H4 (cell line): ENCODE measurements at regions not wholly inside any gene's neighbourhood (a gene's known extent, or its start where the extent isn't known, plus 50 kb on each side); places are given as distances from the start of the nearest gene placed in this dataset.
A peak's percentile ranks its signal among the peaks of the same experiment; 100 is the strongest.

Experiments
- DNase-seq: peaks from one replicate; pipeline ENCODE4 v3.0.0-alpha.2; 2015; ENCODE audit warnings: low spot score

DNA sequence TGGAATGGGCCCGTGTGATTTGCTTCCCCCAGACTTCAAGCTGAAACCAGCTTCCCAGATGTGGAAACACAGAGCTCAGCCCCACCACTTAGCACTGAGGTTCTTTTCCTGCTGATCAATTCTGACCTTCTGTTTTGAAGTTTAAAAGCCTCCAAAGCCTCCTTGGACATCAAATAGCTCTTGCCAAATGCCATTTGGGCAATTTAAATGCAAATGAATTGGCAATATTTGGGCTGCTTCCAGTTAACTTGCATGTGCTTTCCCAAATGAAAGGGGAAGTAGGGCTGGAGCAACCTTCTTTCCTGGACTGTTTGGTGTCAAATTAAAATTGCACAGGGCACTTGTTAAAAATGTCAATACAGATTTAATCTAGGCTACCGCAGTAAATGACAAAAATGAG is 710.5 kb downstream of the TLR4 start:
- DNase-seq = no peak

DNA sequence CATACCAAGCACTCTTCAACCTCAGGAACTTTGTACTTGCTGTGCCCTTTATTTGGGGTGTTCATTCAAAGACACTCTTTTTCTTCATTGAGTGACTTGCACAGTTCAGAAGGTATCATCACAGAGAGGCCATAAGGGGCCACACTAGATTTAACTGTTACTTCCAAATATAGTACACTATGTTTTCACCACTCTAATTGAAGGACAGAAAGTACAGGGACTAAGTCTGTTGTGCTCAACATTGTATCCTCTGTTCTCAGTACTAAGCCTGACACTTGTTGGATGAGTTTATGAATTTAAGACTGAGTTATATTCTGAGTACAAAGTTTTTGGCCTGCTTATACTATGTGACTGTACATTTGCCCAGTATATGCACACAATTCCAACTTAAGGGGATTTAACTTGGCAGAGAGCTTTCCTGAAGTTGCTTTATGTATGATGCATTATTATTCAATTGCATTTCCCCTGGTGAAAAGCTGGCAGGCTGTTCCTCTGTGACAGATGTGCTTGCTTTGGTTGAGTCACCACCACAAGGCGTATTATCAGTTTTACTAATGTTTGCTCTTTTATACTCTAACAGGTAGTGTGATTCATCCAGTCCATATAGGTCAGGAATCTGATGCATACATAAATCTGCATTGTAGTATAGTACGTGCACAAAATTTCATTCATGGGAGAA is 714.8 kb downstream of the TLR4 start:
- DNase-seq = peak; percentile 3

DNA sequence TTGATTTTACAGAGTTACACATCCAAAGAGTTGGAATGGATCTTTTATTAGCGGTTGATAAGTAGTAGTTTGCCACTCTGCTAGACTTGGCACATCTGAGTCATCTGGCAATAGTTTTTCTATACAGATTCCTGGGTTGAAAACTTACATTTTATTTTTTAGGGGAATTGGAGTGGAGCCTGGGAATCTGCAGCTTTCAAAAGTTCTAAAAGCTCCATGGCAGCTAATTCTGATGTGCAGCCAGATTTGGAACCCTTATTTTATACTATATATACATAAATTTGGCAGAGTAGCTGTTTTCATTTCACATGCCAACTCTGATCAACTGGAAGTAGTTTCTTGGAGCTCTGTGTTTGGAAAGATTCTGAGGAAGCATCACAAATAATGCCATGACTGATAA is 715.5 kb downstream of the TLR4 start:
- DNase-seq = no peak

- no peak for DNase-seq
Observed at GRCh38 chr9:118422508-118422907, 718.3 kb downstream of the TLR4 start.

GRCh38 chr9:118423021-118423420 is 718.8 kb downstream of the TLR4 start:
- DNase-seq = no peak

DNA sequence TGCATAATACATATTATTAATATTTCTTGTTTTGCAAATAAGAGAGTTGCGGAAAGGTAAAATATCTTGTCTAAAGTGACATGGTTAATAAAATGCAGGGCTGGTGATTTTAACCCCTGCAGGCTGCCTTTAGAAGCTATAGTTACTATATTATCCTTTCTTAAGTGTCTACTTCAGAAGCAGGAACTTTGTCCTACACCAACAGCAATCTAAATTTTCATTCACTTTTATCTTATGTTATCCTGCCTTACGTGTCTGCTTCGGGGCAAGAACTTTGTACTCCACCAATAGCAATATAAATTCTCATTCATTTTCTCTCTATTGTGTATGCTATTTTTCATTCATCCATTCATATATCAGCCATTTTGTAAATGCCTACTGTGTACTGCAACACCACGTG is 719.5 kb downstream of the TLR4 start:
- DNase-seq = no peak

DNA sequence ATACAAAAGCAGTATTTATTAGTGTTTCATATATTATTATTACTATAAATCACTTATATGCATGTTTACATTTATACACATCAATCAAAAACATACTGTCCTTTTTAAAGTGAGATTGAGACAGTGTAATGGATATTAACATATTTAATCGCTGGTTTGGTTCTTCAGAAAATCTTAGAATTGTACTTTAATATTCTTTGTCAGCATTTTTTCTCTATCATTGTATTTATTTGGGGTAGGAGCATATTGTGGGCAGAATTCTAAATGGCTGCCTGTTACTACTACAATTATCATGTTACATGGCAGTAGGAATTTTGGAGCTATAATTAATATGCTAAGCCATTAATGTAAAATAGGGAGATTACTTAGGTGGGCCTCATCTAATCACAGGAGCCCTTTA is 722.6 kb downstream of the TLR4 start:
- DNase-seq = no peak

- DNase-seq = no peak
Observed at GRCh38 chr9:118438810-118439209, 734.6 kb downstream of the TLR4 start.

- DNase-seq = no peak
Observed at GRCh38 chr9:118439441-118439840, 735.2 kb downstream of the TLR4 start.

GRCh38 chr9:118444403-118444802 is 740.2 kb downstream of the TLR4 start:
- no peak for DNase-seq

DNA sequence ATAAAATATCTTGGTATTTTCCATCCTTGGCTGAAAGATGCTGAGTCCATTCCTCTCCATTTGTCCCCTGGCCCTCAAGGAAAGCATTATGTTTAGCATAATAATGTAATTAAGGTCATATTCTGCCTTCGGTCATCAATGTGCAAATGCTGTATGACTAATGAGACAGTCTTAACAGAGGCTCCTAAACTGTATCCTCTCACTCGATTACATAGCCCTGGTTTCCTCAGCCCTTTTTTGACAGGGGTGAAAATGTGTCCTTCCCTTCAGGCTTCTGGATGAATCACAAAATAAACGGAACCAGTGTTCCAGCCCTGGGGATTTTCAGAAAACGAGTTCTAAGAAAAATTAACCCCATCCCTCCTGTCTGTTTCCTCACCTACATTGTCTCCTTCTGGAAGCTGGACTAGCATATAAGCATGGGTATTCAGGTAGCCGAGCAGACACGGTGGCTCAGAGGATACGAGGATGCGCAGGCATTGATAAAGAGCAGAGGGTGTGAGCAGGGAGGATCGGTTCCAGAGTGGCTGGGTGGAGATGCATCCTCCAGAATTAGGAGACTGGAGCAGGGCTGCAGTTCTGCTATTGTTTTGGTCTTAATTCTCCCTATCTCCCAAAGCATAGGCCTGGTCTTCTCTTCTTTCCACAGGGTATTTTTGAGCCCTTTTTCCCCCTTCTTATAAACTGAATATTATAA is 742.9 kb downstream of the TLR4 start:
- no peak for DNase-seq

GRCh38 chr9:118449554-118449953 is 745.4 kb downstream of the TLR4 start:
- DNase-seq = no peak

- DNase-seq = no peak
Observed at GRCh38 chr9:118455259-118455658, 751.1 kb downstream of the TLR4 start.

DNA sequence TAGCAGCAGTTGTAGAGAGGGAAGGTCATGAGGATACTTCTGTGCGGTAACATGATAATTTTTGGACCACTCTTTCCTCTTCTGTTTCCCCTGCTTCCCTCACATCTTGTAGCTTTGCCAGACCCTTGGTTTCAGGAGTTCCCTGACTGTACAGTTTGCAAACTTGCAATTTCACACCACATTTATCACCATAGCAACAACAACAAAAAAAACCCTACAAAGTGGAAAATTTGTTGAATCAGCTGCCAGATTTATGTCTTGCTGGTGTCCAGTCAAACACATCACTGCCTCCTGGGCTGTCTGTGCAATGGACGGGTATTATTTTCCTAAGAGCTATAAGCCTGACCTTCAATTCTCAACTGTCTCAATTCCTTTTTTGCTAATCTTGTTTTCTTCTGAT is 751.6 kb downstream of the TLR4 start:
- no peak for DNase-seq

DNA sequence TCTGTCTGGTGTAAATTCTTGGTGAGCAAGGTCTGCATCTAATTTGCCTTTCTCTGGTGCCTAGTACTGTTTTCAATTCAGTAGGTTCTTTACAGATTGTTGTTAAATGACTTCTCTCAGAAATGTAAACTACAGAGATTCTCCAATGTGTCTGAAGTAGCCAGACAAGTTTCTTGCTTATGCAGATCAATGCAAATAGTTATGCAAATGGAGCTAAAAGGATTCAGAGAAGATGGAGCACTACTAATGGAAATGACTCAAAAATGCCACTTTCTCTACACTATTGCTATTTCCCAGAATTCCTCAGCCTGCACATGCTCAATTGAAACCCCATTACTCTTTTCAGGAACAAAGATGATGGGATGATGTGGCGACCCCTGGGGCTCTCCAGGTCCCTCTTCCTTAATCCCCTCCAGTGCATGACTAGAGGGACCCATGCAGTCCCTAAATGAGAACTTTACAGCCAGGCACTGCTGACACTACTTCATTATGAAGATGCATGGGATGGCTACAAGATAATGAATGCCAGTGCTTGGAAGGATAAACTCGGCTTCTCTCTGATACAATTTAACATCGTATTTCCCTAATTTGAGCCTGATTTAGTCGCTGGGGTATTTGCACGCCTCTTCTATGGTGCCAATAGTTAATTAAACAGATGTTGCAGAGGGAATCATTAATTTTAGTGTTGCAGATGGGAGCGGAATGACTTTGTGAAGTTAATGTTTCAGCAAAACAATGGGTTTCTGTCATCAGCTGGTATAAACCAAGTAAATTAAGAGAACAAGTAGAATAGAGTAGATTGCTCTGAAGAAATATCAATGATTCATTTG is 753.2 kb downstream of the TLR4 start:
- DNase-seq = no peak

GRCh38 chr9:118459913-118460312 is 755.7 kb downstream of the TLR4 start:
- DNase-seq = no peak

- no peak for DNase-seq
Observed at GRCh38 chr9:118463419-118463818, 759.2 kb downstream of the TLR4 start.

- no peak for DNase-seq
Observed at GRCh38 chr9:118473521-118473920, 769.3 kb downstream of the TLR4 start.

DNA sequence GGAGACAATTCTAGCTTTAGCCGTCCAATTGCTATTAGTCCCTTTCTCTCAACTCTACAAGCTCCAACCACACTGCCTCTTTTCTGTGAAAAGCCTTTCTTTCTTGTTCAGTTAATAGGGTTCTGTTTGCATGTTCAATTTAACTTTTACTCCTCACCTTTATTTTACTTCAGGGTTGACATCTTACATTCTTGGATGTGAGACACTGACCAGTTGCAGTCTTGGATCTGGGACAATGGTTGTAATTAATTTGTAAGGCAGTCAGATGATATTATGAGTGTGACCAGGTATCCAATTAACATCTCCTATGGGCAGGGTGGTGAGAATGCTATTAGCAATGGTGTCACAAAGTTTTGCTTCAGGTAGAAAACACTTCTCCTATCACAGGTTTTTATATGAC is 774.5 kb downstream of the TLR4 start:
- no peak for DNase-seq

DNA sequence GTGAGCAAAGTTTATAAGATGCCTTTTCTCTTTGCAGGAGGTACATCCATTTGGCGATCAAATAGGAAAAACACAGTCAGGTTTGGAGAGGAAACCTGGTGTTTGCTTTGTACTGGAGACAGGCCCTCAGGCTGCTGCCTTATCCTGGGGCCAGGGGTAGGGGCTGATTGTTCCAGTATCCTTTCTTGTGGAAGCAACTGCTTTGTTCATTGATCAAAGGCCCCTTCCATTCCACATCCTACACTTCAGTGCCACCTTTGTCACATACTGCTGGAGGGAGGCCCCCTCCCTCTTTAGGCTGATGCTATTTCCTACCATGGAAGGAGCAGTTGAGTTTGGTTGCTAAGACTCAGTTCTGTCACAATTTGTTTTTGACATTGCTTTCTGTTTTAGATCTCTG is 778.1 kb downstream of the TLR4 start:
- no peak for DNase-seq

GRCh38 chr9:118483677-118484076 is 779.5 kb downstream of the TLR4 start:
- no peak for DNase-seq

GRCh38 chr9:118503236-118503635 is 799.0 kb downstream of the TLR4 start:
- no peak for DNase-seq

- DNase-seq = no peak
Observed at GRCh38 chr9:118510711-118511110, 806.5 kb downstream of the TLR4 start.
